Type B pancreatic cell (in vitro differentiated cells): ENCODE measurements at regions not wholly inside any gene's neighbourhood (a gene's known extent, or its start where the extent isn't known, plus 50 kb on each side); places are given as distances from the start of the nearest gene placed in this dataset.
A peak's percentile ranks its signal among the peaks of the same experiment; 100 is the strongest.

Source experiments
- DNase-seq: peaks from one replicate; pipeline ENCODE4 v3.0.0; 2021; ENCODE audit warnings: mixed read lengths; ENCODE audit not compliant: unreplicated experiment; ENCODE audit errors: extremely low spot score
- H3K27ac Mint-ChIP-seq: 2 replicates; pipeline ENCODE4 v1.8.0; 2021; ENCODE audit warnings: mild to moderate bottlenecking, mixed read lengths
- H3K27me3 Mint-ChIP-seq: 2 replicates; pipeline ENCODE4 v1.8.0; 2021; ENCODE audit warnings: mixed read lengths
- H3K36me3 Mint-ChIP-seq: 2 replicates; pipeline ENCODE4 v1.8.0; 2021; ENCODE audit warnings: mixed read lengths
- H3K4me1 Mint-ChIP-seq: one replicate; pipeline ENCODE4 v1.8.0; 2021; ENCODE audit warnings: mixed read lengths; ENCODE audit not compliant: unreplicated experiment
- H3K4me3 Mint-ChIP-seq: 2 replicates; pipeline ENCODE4 v1.8.0; 2021; ENCODE audit warnings: mild to moderate bottlenecking, mixed read lengths
- H3K9me3 Mint-ChIP-seq: 2 replicates; pipeline ENCODE4 v1.8.0; 2021; ENCODE audit warnings: mixed read lengths
- CTCF ChIP-seq: fragments of 200-600 bp; sonication (generic); conservative IDR thresholded peaks from 2 replicates; pipeline ENCODE4 v1.5.0; 2021; ENCODE audit warnings: antibody characterized with exemption, mild to moderate bottlenecking

- TF ChIP-seq CTCF = no peak
- Mint-ChIP-seq H3K27me3 (no peaks in the 10 kb centered on the region), H3K36me3 (no peaks in the 10 kb centered on the region), H3K4me1 (no peaks in the 10 kb centered on the region), H3K4me3 (no peak overlapping the region), H3K9me3 (no peaks in the 10 kb centered on the region), H3K27ac (no peak overlapping the region)
- no peak for DNase-seq
These were observed 181.9 kb downstream of the HAO1 start for GRCh38 chr20:7758406-7758805.

- Mint-ChIP-seq H3K36me3 (no peaks in the 10 kb centered on the region), H3K9me3 (no peaks in the 10 kb centered on the region), H3K27ac (no peak overlapping the region), H3K4me3 (no peak overlapping the region), H3K4me1 (no peaks in the 10 kb centered on the region), H3K27me3 (no peaks in the 10 kb centered on the region)
- no peak for TF ChIP-seq CTCF
- DNase-seq = no peak
These were observed 179.8 kb downstream of the HAO1 start for GRCh38 chr20:7760247-7761031.

GRCh38 chr20:7765221-7765620 lies 175.0 kb downstream of the HAO1 start:
- Mint-ChIP-seq H3K4me3 (no peak overlapping the region), H3K36me3 (no peaks in the 10 kb centered on the region), H3K4me1 (no peaks in the 10 kb centered on the region), H3K27ac (no peak overlapping the region), H3K27me3 (no peaks in the 10 kb centered on the region), H3K9me3 (no peaks in the 10 kb centered on the region)
- DNase-seq = no peak
- TF ChIP-seq CTCF = no peak

- H3K9me3 Mint-ChIP-seq = no peaks in the 10 kb centered on the region
- no peak for DNase-seq
- H3K36me3 Mint-ChIP-seq = no peaks in the 10 kb centered on the region
- no peak overlapping the region for H3K4me3 Mint-ChIP-seq
- H3K4me1 Mint-ChIP-seq = no peaks in the 10 kb centered on the region
- no peak for TF ChIP-seq CTCF
- H3K27ac Mint-ChIP-seq = no peak overlapping the region
- H3K27me3 Mint-ChIP-seq = no peaks in the 10 kb centered on the region
These were observed 170.2 kb downstream of the HAO1 start for GRCh38 chr20:7770046-7770445.

- no peak overlapping the region for H3K4me3 Mint-ChIP-seq
- H3K4me1 Mint-ChIP-seq = no peaks in the 10 kb centered on the region
- H3K9me3 Mint-ChIP-seq = no peaks in the 10 kb centered on the region
- H3K27me3 Mint-ChIP-seq = no peaks in the 10 kb centered on the region
- H3K36me3 Mint-ChIP-seq = no peaks in the 10 kb centered on the region
- no peak for TF ChIP-seq CTCF
- DNase-seq = no peak
- H3K27ac Mint-ChIP-seq = no peak overlapping the region
These were observed 169.7 kb downstream of the HAO1 start for GRCh38 chr20:7770578-7770977.

GRCh38 chr20:7772371-7772770 lies 167.9 kb downstream of the HAO1 start:
- Mint-ChIP-seq H3K36me3 (no peaks in the 10 kb centered on the region), H3K4me3 (no peak overlapping the region), H3K27ac (peak overlapping the region; percentile 77), H3K27me3 (no peaks in the 10 kb centered on the region), H3K4me1 (no peaks in the 10 kb centered on the region), H3K9me3 (no peaks in the 10 kb centered on the region)
- DNase-seq = no peak
- TF ChIP-seq CTCF = no peak
